ENCODE measurements at regions not wholly inside any gene's neighbourhood (a gene's known extent, or its start where the extent isn't known, plus 50 kb on each side); places are given as distances from the start of the nearest gene placed in this dataset.

GRCh38 chr10:124146483-124146882 lies 53.1 kb upstream of the CHST15 start:
- TF ChIP-seq POLR2AphosphoS5 (IDR thresholded peaks at IDR 0.05) (no peak), POLR2A (IDR thresholded peaks at IDR 0.05) (no peak), EP300 (IDR thresholded peaks at IDR 0.05) (no peak), CTCF (IDR thresholded peaks at IDR 0.05) (no peak)

All from gastroesophageal sphincter (tissue), 3 donors.